HUES64 (cell line): ENCODE measurements at regions not wholly inside any gene's neighbourhood (a gene's known extent, or its start where the extent isn't known, plus 50 kb on each side); places are given as distances from the start of the nearest gene placed in this dataset.
"Not testable (repeated sequence)": the region's sequence is repeated elsewhere in the genome, so short reads cannot be mapped to it uniquely, and the experiment has no call there.

ENCODE experiments used
- H3K27ac ChIP-seq: 2 replicates; pipeline ENCODE4 v1.7.0; 2013; ENCODE audit warnings: low read depth, low read length, inconsistent platforms
- H3K27me3 ChIP-seq: 2 replicates; pipeline ENCODE4 v1.6.1; 2013; ENCODE audit warnings: mild to moderate bottlenecking, low read length; ENCODE audit not compliant: insufficient read depth
- H3K36me3 ChIP-seq: 2 replicates; pipeline ENCODE4 v1.6.1; 2013; ENCODE audit warnings: mild to moderate bottlenecking, low read length; ENCODE audit not compliant: insufficient read depth
- H3K4me1 ChIP-seq: 2 replicates; pipeline ENCODE4 v1.6.1; 2013; ENCODE audit warnings: mild to moderate bottlenecking, low read length, moderate library complexity; ENCODE audit not compliant: insufficient read depth
- H3K4me3 ChIP-seq: 2 replicates; pipeline ENCODE4 v1.5.1; 2013; ENCODE audit warnings: mild to moderate bottlenecking, low read length, moderate library complexity
- H3K9ac ChIP-seq: 2 replicates; pipeline ENCODE4 v1.6.1; 2013; ENCODE audit warnings: mild to moderate bottlenecking, low read depth, low read length
- H3K9me3 ChIP-seq: 2 replicates; pipeline ENCODE4 v1.6.1; 2013; ENCODE audit warnings: low read depth, low read length; ENCODE audit not compliant: insufficient read depth
- WGBS: fragments of 150-250, 120-280 bp; methylation state at CpG from one replicate; pipeline ENCODE4 v1.1.7; 2013; ENCODE audit warnings: missing lambda C conversion rate; 5-methylcytosine and 5-hydroxymethylcytosine counted together

- 94% methylated on average over 6 of the region's 7 CpGs for WGBS
- no peak overlapping the region for H3K27ac ChIP-seq
- no peak overlapping the region for H3K9ac ChIP-seq
- peaks cover 4% of the 10 kb centered on the region for H3K4me1 ChIP-seq
- no peaks in the 10 kb centered on the region for H3K9me3 ChIP-seq
- H3K27me3 ChIP-seq, result no peaks in the 10 kb centered on the region
- H3K36me3 ChIP-seq, result no peaks in the 10 kb centered on the region
- H3K4me3 ChIP-seq, result no peak overlapping the region
These were observed 70.9 kb upstream of the CCDC71L start for GRCh38 chr7:106731646-106732444.

DNA sequence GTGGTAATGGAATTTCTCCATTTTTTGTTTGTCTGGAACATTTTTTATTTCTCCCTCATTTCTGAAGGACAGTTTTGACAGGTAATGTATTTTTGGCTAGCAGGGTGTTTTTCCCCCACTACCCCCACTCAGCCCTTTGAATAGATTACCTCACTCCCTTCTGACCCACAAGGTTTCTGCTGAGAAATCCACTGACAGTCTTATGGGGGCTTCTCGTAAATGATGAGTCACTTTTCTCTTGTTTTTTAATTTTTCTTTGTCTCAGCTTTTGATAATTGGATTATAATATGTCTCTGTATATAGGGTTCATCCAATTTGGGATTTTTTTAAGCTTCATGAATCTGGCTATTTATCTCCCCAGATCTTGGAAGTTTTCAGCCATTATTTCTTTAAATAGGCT, 74.7 kb upstream of the CCDC71L start:
- Histone ChIP-seq H3K27me3 (no peaks in the 10 kb centered on the region), H3K4me3 (no peak overlapping the region), H3K27ac (no peak overlapping the region), H3K9ac (no peak overlapping the region), H3K9me3 (no peaks in the 10 kb centered on the region), H3K4me1 (peaks cover 7% of the 10 kb centered on the region), H3K36me3 (no peaks in the 10 kb centered on the region)
- WGBS, result 86% methylated on average over 1 of the region's 1 CpG

DNA sequence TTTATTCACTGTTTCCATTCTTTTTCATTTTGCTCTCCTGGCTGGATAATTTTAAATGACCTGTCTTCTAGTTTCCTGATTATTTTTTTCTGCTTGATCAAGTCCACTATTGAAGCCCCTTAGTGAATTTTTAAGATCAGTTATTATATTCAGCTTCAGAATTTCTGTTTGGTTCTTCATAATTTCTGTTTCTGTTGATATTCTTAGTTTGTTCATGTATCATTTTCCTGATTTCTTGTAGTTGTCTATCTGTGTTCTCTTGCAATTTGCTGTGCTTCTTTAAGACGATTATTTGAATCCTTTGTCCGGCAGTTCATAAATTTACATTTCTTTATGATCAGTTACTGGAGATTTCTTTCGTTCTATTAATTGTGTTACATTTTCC, 75.2 kb upstream of the CCDC71L start:
- Histone ChIP-seq H3K9me3 (no peaks in the 10 kb centered on the region), H3K4me3 (no peak overlapping the region), H3K9ac (no peak overlapping the region), H3K27ac (no peak overlapping the region), H3K4me1 (peaks cover 7% of the 10 kb centered on the region), H3K27me3 (no peaks in the 10 kb centered on the region), H3K36me3 (no peaks in the 10 kb centered on the region)
- WGBS, result 100% methylated on average over 3 of the region's 3 CpGs

- no peaks in the 10 kb centered on the region for H3K27me3 ChIP-seq
- no peaks in the 10 kb centered on the region for H3K36me3 ChIP-seq
- 51% methylated on average over 5 of the region's 5 CpGs for WGBS
- H3K9me3 ChIP-seq, result no peaks in the 10 kb centered on the region
- H3K4me3 ChIP-seq, result no peak overlapping the region
- H3K27ac ChIP-seq, result peak overlapping the region; percentile 11; the same call in 1 of the 2 replicates
- peaks cover 7% of the 10 kb centered on the region for H3K4me1 ChIP-seq
- H3K9ac ChIP-seq, result no peak overlapping the region
These were observed 75.7 kb upstream of the CCDC71L start for GRCh38 chr7:106736508-106737201.

DNA sequence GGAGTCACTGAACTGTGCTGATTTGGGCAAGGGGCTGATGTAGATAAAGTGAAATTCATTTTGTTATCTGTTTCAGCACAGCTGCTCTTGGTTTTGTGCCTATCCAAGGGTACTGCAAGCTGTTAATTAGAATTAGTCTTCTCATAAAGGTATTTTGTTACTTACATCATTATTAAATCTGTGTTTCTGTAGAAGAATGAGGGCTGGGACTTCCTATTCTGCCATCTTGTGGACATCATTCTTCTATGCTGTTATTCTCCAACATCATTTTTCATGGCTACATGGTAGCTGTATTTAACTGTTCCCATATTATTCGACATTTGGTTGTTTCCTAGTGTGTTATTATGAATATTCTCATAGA, 76.2 kb upstream of the CCDC71L start:
- Histone ChIP-seq H3K9me3 (no peaks in the 10 kb centered on the region), H3K27me3 (no peaks in the 10 kb centered on the region), H3K27ac (no peak overlapping the region), H3K4me3 (no peak overlapping the region), H3K36me3 (no peaks in the 10 kb centered on the region), H3K4me1 (peaks cover 7% of the 10 kb centered on the region), H3K9ac (no peak overlapping the region)
- WGBS, result no CpG with 5 or more reads among the region's 1 CpG

DNA sequence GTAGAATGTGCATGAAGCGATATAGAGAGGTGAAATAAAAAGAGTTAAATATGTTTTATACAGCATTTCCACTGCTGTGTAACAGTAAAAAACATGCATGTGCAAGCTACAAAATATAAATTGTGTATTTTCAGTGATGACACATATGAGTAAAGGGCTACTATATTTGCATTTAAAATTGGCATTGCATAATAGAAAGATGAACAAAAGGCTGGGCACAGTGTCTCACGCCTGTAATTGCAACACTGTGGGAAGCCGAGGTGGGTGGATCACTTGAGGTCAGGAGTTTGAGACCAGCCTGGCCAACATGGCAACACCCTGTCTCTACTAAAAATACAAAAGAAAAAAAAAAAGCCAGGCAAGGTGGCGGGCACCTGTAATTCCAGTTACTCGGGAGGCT, 79.8 kb upstream of the CCDC71L start:
- Histone ChIP-seq H3K4me1 (peaks cover 7% of the 10 kb centered on the region), H3K27me3 (no peaks in the 10 kb centered on the region), H3K9ac (no peak overlapping the region), H3K27ac (no peak overlapping the region), H3K4me3 (no peak overlapping the region), H3K9me3 (no peaks in the 10 kb centered on the region), H3K36me3 (no peaks in the 10 kb centered on the region)
- 94% methylated on average over 5 of the region's 5 CpGs for WGBS

DNA sequence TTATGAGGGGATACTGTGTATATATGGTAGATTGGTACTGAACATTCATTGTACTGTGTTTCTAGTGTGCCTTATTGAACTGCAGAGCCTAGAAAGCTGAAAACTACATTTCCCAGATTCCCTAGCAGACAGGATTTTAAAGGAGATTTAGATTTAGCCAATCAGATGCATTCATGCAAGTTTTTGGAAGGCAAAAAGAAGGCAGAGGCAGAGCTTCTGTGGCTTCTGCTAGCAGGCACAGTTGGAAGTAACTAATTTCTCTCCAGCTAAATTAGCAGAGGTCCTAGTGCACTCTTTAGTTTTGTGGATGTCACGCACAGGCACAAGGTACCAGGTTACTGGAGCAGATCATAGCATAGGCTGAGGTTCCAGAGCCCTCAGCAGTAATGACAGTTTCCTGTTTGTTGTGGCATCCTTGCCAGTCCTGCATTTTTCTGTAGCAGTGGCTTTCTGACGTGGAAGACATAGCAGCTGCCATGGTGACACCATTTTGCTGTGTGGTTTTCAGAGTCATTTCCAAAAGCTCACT, 83.7 kb upstream of the CCDC71L start:
- no peak overlapping the region for H3K9ac ChIP-seq
- H3K27me3 ChIP-seq, result no peaks in the 10 kb centered on the region
- H3K4me1 ChIP-seq, result no peaks in the 10 kb centered on the region
- no peaks in the 10 kb centered on the region for H3K9me3 ChIP-seq
- H3K27ac ChIP-seq, result no peak overlapping the region
- no peaks in the 10 kb centered on the region for H3K36me3 ChIP-seq
- WGBS, result 81% methylated on average over 2 of the region's 2 CpGs
- no peak overlapping the region for H3K4me3 ChIP-seq

DNA sequence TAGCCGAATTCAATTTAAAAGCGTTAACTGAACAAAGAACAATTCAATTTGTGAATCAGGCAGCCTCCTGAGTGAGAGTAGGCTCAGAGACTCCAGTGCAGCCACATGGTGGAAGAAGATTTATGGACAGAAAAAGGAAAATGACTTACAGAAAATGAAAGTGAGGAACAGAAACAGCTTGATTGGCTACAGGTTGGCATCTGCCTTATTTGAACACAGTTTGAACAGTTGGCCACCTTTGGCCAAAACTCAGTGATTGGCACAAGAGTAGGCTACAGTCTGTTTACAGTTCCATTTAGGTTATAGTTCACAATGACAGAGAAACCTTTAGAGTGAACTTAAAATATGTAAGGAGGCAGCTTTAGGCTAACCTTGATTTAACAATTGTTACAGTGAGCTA, 86.3 kb upstream of the CCDC71L start:
- not testable (repeated sequence) for H3K36me3 ChIP-seq, H3K9me3 ChIP-seq, H3K4me1 ChIP-seq, H3K27me3 ChIP-seq, H3K9ac ChIP-seq, H3K27ac ChIP-seq, H3K4me3 ChIP-seq
- 98% methylated on average over 2 of the region's 2 CpGs for WGBS

- H3K9ac ChIP-seq, result no peak overlapping the region
These were observed 86.8 kb upstream of the CCDC71L start for GRCh38 chr7:106747804-106748203.

DNA sequence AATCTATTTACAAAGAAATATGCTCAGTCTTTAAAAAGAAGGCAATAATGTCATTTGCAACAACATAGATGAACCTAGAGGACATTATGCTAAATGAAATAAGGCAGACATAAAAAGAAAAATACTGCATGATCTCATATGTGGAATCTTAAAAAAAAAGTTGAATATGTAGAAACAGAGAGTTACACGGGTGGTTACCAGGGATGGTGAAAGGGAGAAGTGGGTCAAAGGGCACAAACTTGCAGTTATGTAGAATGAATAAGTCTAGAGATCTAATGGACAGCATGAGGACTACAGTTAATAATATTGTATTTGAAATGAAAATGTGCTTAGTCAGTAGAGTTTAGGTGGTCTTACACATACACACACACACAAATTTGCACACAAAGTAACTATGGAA, 88.2 kb upstream of the CCDC71L start:
- 94% methylated on average over 1 of the region's 1 CpG for WGBS

More at GRCh38 chr7:106747804-106748203, 86.8 kb upstream of the CCDC71L start:
- H3K27me3 ChIP-seq, result no peaks in the 10 kb centered on the region
- no peaks in the 10 kb centered on the region for H3K36me3 ChIP-seq
- H3K27ac ChIP-seq, result no peak overlapping the region
- no peak overlapping the region for H3K4me3 ChIP-seq
- no peaks in the 10 kb centered on the region for H3K9me3 ChIP-seq
- 79% methylated on average over 1 of the region's 2 CpGs for WGBS
- no peaks in the 10 kb centered on the region for H3K4me1 ChIP-seq

GRCh38 chr7:106750773-106751172, 89.8 kb upstream of the CCDC71L start:
- Histone ChIP-seq H3K4me1 (no peaks in the 10 kb centered on the region), H3K36me3 (no peaks in the 10 kb centered on the region), H3K9ac (no peak overlapping the region), H3K27me3 (no peaks in the 10 kb centered on the region), H3K4me3 (no peak overlapping the region), H3K9me3 (peaks cover 12% of the 10 kb centered on the region), H3K27ac (no peak overlapping the region)
- WGBS, result 92% methylated on average over 7 of the region's 7 CpGs

More for the DNA sequence above, 88.2 kb upstream of the CCDC71L start:
- no peak overlapping the region for H3K9ac ChIP-seq
- H3K4me1 ChIP-seq, result no peaks in the 10 kb centered on the region
- H3K4me3 ChIP-seq, result no peak overlapping the region
- H3K36me3 ChIP-seq, result no peaks in the 10 kb centered on the region
- H3K9me3 ChIP-seq, result no peaks in the 10 kb centered on the region
- H3K27ac ChIP-seq, result no peak overlapping the region
- no peaks in the 10 kb centered on the region for H3K27me3 ChIP-seq
